Activated T-helper 1 cell treated with anti-CD3 and anti-CD28 coated beads, Interleukin-12 subunit alpha, Interleukin-12 subunit beta, Interleukin-2, Interleukin-4 antibody, amounts not matched to agents 30 ng/mL and 10 ng/mL and 1 ng/mL, durations not matched to agents 14 hours and 24 hours and 36 hours (primary cell): ENCODE measurements at regions not wholly inside any gene's neighbourhood (a gene's known extent, or its start where the extent isn't known, plus 50 kb on each side); places are given as distances from the start of the nearest gene placed in this dataset.

Experiments
- DNase-seq: peaks from one replicate; pipeline ENCODE4 v3.0.0; 2021; ENCODE audit warnings: low spot score
- H3K27ac Mint-ChIP-seq: one replicate; pipeline ENCODE4 v1.8.0; 2021; ENCODE audit warnings: mild to moderate bottlenecking, mixed read lengths
- H3K27me3 Mint-ChIP-seq: one replicate; pipeline ENCODE4 v1.8.0; 2022; ENCODE audit warnings: mild to moderate bottlenecking, moderate library complexity, mixed read lengths; ENCODE audit not compliant: insufficient read depth
- H3K36me3 Mint-ChIP-seq: one replicate; pipeline ENCODE4 v1.8.0; 2021; ENCODE audit warnings: low read depth, mixed read lengths
- H3K4me1 Mint-ChIP-seq: one replicate; pipeline ENCODE4 v1.8.0; 2021; ENCODE audit warnings: low read depth, mixed read lengths
- H3K4me3 Mint-ChIP-seq: one replicate; pipeline ENCODE4 v1.8.0; 2021; ENCODE audit warnings: mild to moderate bottlenecking, moderate library complexity, mixed read lengths
- H3K9me3 Mint-ChIP-seq: one replicate; pipeline ENCODE4 v1.8.0; 2021; ENCODE audit warnings: mixed read lengths
- intact Hi-C: fragments of 100-400 bp; cut with micrococcal nuclease; formaldehyde crosslinking; loops from one replicate; pipeline ENCODE4 v1.15.1; 2024

GRCh38 chr2:217008794-217009193 lies 148.9 kb upstream of the TNP1 start:
- Mint-ChIP-seq H3K4me1 (no peaks in the 10 kb centered on the region), H3K27me3 (peaks cover 16% of the 10 kb centered on the region), H3K27ac (no peak overlapping the region), H3K9me3 (no peaks in the 10 kb centered on the region), H3K4me3 (no peak overlapping the region), H3K36me3 (no peaks in the 10 kb centered on the region)
- intact Hi-C loops = no loop called here
- no peak for DNase-seq

DNA sequence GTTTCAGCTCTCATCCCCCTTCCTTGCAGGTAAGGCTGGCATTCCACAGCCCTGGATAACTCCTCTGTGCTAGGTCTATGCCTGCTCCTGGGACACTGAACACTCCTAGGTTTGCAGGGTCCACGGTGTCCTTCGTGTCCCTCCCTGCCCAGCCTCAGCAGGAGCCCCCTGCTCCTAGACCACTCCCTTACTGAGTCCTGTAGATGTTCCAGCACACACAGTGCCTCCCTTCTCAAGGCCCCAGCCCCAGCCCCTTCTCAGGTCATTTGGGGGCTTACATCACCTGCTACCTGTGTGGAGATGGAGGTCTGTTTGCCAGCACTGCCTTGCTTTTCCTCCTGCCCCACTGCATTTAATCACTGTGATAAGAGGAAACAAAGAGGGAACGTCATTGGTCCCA lies 146.4 kb upstream of the TNP1 start:
- Mint-ChIP-seq H3K9me3 (no peaks in the 10 kb centered on the region), H3K36me3 (no peaks in the 10 kb centered on the region), H3K4me1 (no peaks in the 10 kb centered on the region), H3K27ac (no peak overlapping the region), H3K27me3 (peaks cover 10% of the 10 kb centered on the region), H3K4me3 (no peak overlapping the region)
- intact Hi-C loops = no loop called here
- no peak for DNase-seq

- intact Hi-C loops = no loop called here
- Mint-ChIP-seq H3K36me3 (no peaks in the 10 kb centered on the region), H3K27ac (no peak overlapping the region), H3K4me3 (no peak overlapping the region), H3K4me1 (no peaks in the 10 kb centered on the region), H3K9me3 (no peaks in the 10 kb centered on the region), H3K27me3 (peaks cover 10% of the 10 kb centered on the region)
- DNase-seq = no peak
These were observed 144.8 kb upstream of the TNP1 start for GRCh38 chr2:217004656-217005055.

- no peaks in the 10 kb centered on the region for H3K36me3 Mint-ChIP-seq
- no peak for DNase-seq
- intact Hi-C loops = no loop called here
- H3K27ac Mint-ChIP-seq = no peak overlapping the region
- H3K4me3 Mint-ChIP-seq = no peak overlapping the region
- H3K4me1 Mint-ChIP-seq = no peaks in the 10 kb centered on the region
- H3K9me3 Mint-ChIP-seq = no peaks in the 10 kb centered on the region
- peaks cover 10% of the 10 kb centered on the region for H3K27me3 Mint-ChIP-seq
These were observed 141.9 kb upstream of the TNP1 start for GRCh38 chr2:217001740-217002139.

GRCh38 chr2:217000406-217000805 lies 140.5 kb upstream of the TNP1 start:
- DNase-seq = no peak
- intact Hi-C loops = no loop called here
- Mint-ChIP-seq H3K9me3 (no peaks in the 10 kb centered on the region), H3K27ac (no peak overlapping the region), H3K36me3 (no peaks in the 10 kb centered on the region), H3K4me3 (no peak overlapping the region), H3K4me1 (no peaks in the 10 kb centered on the region), H3K27me3 (peaks cover 11% of the 10 kb centered on the region)

DNA sequence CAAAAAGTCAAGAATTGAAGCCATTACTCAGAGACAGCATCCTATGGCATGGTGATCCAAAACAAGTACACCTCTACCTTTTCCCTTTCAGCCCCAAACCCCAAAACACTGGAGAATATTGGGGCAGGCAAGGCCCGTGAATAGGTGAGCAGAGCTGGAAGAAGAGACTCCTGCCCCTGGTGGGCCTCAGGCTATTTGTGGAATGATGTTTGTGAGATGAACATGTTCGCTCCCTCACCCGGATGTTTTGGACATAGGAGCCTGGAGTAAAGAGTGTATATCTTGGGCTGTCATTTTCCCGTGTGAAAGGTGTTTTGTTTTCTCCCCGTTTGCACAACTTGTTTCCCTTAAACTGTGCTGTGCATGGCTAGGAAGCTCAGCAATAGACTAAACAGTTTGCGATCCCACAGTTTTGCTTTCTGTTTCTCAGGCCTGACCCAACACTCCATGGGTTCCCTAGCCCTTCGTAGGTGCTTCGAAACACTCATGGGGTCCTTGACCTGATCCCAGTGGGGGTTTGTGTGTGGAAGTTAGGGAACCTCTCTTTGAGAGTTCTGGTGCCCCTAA lies 136.5 kb upstream of the TNP1 start:
- H3K4me1 Mint-ChIP-seq = no peaks in the 10 kb centered on the region
- no peaks in the 10 kb centered on the region for H3K9me3 Mint-ChIP-seq
- DNase-seq = no peak
- no peaks in the 10 kb centered on the region for H3K36me3 Mint-ChIP-seq
- H3K27me3 Mint-ChIP-seq = peaks cover 16% of the 10 kb centered on the region
- no peak overlapping the region for H3K27ac Mint-ChIP-seq
- intact Hi-C loops = no loop called here
- no peak overlapping the region for H3K4me3 Mint-ChIP-seq

DNA sequence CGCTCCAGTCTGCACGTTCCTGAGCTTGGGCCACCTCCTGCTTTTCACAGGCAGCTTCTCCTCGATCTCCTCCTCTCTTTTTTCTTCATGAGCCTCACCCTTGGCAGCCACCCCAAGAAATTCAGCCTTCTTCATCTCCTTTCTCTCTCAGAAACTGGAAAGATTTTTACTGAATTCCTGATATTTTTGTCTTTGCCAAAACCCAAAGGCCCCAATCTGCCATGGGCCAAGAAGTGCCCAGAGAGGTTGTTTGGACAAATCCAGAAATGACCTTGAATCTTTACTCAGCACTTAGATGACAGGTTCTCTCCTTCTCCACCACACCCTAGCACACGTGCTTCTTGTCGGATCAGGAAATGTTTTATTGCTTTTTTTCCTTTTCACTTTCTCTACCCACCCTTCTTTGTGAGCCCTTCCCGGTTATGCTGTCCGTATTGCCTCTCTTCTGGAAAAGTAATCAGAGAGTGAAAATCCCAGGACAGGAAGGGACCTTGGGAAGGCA lies 134.5 kb upstream of the TNP1 start:
- Mint-ChIP-seq H3K36me3 (no peaks in the 10 kb centered on the region), H3K27me3 (peaks cover 17% of the 10 kb centered on the region), H3K4me1 (no peaks in the 10 kb centered on the region), H3K27ac (no peak overlapping the region), H3K9me3 (no peaks in the 10 kb centered on the region), H3K4me3 (no peak overlapping the region)
- no peak for DNase-seq
- intact Hi-C loops = no loop called here

- Mint-ChIP-seq H3K27ac (no peak overlapping the region), H3K4me3 (no peak overlapping the region), H3K36me3 (no peaks in the 10 kb centered on the region), H3K27me3 (peaks cover 12% of the 10 kb centered on the region), H3K4me1 (no peaks in the 10 kb centered on the region), H3K9me3 (no peaks in the 10 kb centered on the region)
- no peak for DNase-seq
- intact Hi-C loops = no loop called here
These were observed 132.3 kb upstream of the TNP1 start for GRCh38 chr2:216992056-216992675.

DNA sequence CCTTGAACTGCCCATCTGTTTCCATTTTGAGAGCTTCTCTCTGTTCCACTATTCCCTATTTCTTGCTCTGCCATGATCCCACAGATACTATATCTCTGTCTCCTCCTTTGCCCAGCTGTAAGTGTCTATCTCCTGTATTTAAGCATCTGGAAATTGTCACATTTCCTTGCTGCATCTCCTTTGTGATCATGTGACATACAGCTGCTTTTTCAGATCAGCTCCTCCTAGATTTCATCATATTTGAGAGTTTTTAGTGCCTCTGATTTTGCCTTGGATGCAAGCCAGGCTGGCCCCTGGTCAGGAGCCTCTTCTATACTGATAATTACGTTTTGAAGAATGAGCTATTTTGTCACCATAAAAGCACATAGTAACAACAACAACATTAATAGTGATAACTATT lies 131.7 kb upstream of the TNP1 start:
- Mint-ChIP-seq H3K4me3 (no peak overlapping the region), H3K9me3 (no peaks in the 10 kb centered on the region), H3K27me3 (peaks cover 12% of the 10 kb centered on the region), H3K36me3 (no peaks in the 10 kb centered on the region), H3K4me1 (no peaks in the 10 kb centered on the region), H3K27ac (no peak overlapping the region)
- intact Hi-C loops = no loop called here
- no peak for DNase-seq

DNA sequence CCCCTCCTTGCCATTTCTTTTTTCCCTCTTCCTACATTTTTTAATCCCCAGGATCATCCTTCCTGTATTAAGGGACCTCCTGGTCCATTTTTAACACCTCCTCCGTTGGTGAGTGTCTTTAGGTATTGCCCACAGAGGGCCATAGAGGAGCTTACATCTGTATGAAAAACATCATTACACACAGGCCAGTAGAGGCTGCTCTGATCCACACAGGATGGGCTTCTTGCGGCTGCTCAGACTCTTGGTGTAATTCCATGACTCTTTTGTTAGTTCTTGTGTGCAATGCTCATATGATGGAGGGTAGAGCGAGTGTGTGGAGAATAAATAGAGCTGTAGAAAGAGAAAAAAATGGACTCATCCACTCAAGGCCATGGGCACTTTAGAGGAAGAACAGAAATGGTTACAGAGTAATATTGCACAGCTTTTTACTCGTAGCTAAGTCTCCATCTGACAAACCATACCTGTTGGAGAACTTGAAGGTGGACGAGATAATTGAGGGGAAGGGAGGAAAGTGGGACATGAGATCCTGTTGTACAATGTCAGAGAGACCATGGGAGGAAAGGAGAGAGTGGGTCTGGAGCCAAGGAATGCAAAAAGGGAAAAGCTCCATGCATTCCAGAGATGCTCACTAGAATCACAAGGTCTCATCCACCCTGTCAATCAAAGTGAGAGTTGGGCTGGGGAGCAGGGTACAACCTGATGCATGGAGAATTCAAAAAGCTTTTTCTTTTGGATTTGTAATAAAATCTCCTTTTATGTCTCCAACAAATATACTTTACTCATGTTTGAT lies 129.7 kb upstream of the TNP1 start:
- H3K27me3 Mint-ChIP-seq = peaks cover 5% of the 10 kb centered on the region
- no peak for DNase-seq
- no peak overlapping the region for H3K4me3 Mint-ChIP-seq
- intact Hi-C loops = no loop called here
- no peaks in the 10 kb centered on the region for H3K36me3 Mint-ChIP-seq
- H3K27ac Mint-ChIP-seq = no peak overlapping the region
- H3K4me1 Mint-ChIP-seq = no peaks in the 10 kb centered on the region
- no peaks in the 10 kb centered on the region for H3K9me3 Mint-ChIP-seq

GRCh38 chr2:216987252-216987821 lies 127.5 kb upstream of the TNP1 start:
- DNase-seq = no peak
- Mint-ChIP-seq H3K27ac (no peak overlapping the region), H3K9me3 (no peaks in the 10 kb centered on the region), H3K4me1 (no peaks in the 10 kb centered on the region), H3K36me3 (no peaks in the 10 kb centered on the region), H3K4me3 (no peak overlapping the region), H3K27me3 (peaks cover 2% of the 10 kb centered on the region)
- intact Hi-C loops = no loop called here

GRCh38 chr2:216985658-216986141 lies 125.8 kb upstream of the TNP1 start:
- intact Hi-C loops = no loop called here
- Mint-ChIP-seq H3K4me3 (no peak overlapping the region), H3K27me3 (peaks cover 4% of the 10 kb centered on the region), H3K9me3 (no peaks in the 10 kb centered on the region), H3K36me3 (no peaks in the 10 kb centered on the region), H3K4me1 (no peaks in the 10 kb centered on the region), H3K27ac (no peak overlapping the region)
- no peak for DNase-seq

- H3K27me3 Mint-ChIP-seq = peaks cover 4% of the 10 kb centered on the region
- DNase-seq = no peak
- H3K4me3 Mint-ChIP-seq = no peak overlapping the region
- no peak overlapping the region for H3K27ac Mint-ChIP-seq
- intact Hi-C loops = no loop called here
- H3K36me3 Mint-ChIP-seq = no peaks in the 10 kb centered on the region
- no peaks in the 10 kb centered on the region for H3K4me1 Mint-ChIP-seq
- no peaks in the 10 kb centered on the region for H3K9me3 Mint-ChIP-seq
These were observed 125.1 kb upstream of the TNP1 start for GRCh38 chr2:216984937-216985336.
